H1 (cell line): ENCODE measurements at regions not wholly inside any gene's neighbourhood (a gene's known extent, or its start where the extent isn't known, plus 50 kb on each side); places are given as distances from the start of the nearest gene placed in this dataset.

Experiments
- CEBPB ChIP-seq: IDR thresholded peaks from 2 replicates; pipeline ENCODE4 v1.6.1; 2012; ENCODE audit warnings: low read depth, low read length
- CHD1 ChIP-seq: IDR thresholded peaks from 2 replicates; pipeline ENCODE4 v1.6.1; 2012; ENCODE audit warnings: low read depth, low read length, improper control_type of control experiment
- EGR1 ChIP-seq: IDR thresholded peaks from 2 replicates; pipeline ENCODE4 v1.6.1; 2011; ENCODE audit warnings: low read depth, low read length, borderline replicate concordance
- EZH2 ChIP-seq: fragments of 200-600 bp; sonication (generic); IDR thresholded peaks from 2 replicates; pipeline ENCODE4 v1.7.1; 2012; ENCODE audit warnings: low read depth, mild to moderate bottlenecking, moderate library complexity, low read length, inconsistent platforms; ENCODE audit not compliant: severe bottlenecking
- JUND ChIP-seq: IDR thresholded peaks from 2 replicates; pipeline ENCODE4 v1.6.1; 2011; ENCODE audit warnings: mild to moderate bottlenecking, improper control_type of control experiment, low read length
- NANOG ChIP-seq: IDR thresholded peaks from 2 replicates; pipeline ENCODE4 v1.6.1; 2011; ENCODE audit warnings: low read length, low read depth, mild to moderate bottlenecking, inconsistent platforms; ENCODE audit not compliant: insufficient read depth, poor library complexity, severe bottlenecking
- SIX5 ChIP-seq: IDR thresholded peaks from 2 replicates; pipeline ENCODE4 v1.6.1; 2011; ENCODE audit warnings: mild to moderate bottlenecking, low read depth, low read length
- TAF7 ChIP-seq: optimal IDR thresholded peaks from 2 replicates; pipeline ENCODE3; 2011; ENCODE audit warnings: low read depth, mild to moderate bottlenecking, inconsistent platforms, low read length, moderate library complexity, borderline replicate concordance
- TBP ChIP-seq: IDR thresholded peaks from 2 replicates; pipeline ENCODE4 v1.6.1; 2011; ENCODE audit warnings: low read depth, low read length, improper control_type of control experiment
- TF ChIP-seq, protein P1 (sequence below): fragments of 300-600 bp; sonication (generic); IDR thresholded peaks from 2 replicates; pipeline ENCODE4 v1.7.1; 2012; ENCODE audit warnings: low read length, moderate library complexity, mild to moderate bottlenecking, inconsistent platforms; ENCODE audit not compliant: insufficient replicate concordance
- TF ChIP-seq, protein P2 (sequence below): IDR thresholded peaks from 2 replicates; pipeline ENCODE4 v1.6.1; 2012; ENCODE audit warnings: inconsistent platforms

DNA sequence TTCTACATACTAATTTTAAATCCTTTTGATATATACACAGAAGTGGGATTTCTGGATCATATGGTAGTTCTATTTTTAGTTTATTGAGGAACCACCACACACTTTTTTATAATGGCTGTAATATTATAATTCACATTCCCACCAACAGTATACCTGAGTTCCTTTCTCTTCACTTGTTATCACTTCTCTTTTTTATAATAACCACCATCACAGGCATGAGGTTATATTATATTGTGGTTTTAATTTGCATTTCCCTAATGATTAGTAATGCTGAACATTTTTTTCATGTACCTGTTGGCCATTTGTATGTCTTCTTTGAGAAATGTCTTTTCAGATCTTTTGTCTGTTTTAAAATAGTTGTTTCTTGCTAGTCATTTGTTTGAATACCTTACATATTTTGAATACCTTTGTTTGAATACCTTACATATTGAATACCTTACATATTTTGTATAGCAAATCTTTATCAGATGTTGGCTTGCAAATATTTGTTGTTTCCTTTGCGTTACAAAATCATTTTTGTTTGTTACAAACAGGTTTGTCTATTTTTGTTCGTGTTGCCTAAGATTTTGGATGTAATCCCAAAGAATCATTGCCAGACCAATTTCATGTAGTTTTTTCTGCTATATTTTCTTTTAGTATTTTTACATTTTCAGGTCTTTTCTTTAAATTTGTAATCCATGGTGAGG, 198.5 kb upstream of the KLF8 start (continued):
- TF ChIP-seq, protein P1, sequence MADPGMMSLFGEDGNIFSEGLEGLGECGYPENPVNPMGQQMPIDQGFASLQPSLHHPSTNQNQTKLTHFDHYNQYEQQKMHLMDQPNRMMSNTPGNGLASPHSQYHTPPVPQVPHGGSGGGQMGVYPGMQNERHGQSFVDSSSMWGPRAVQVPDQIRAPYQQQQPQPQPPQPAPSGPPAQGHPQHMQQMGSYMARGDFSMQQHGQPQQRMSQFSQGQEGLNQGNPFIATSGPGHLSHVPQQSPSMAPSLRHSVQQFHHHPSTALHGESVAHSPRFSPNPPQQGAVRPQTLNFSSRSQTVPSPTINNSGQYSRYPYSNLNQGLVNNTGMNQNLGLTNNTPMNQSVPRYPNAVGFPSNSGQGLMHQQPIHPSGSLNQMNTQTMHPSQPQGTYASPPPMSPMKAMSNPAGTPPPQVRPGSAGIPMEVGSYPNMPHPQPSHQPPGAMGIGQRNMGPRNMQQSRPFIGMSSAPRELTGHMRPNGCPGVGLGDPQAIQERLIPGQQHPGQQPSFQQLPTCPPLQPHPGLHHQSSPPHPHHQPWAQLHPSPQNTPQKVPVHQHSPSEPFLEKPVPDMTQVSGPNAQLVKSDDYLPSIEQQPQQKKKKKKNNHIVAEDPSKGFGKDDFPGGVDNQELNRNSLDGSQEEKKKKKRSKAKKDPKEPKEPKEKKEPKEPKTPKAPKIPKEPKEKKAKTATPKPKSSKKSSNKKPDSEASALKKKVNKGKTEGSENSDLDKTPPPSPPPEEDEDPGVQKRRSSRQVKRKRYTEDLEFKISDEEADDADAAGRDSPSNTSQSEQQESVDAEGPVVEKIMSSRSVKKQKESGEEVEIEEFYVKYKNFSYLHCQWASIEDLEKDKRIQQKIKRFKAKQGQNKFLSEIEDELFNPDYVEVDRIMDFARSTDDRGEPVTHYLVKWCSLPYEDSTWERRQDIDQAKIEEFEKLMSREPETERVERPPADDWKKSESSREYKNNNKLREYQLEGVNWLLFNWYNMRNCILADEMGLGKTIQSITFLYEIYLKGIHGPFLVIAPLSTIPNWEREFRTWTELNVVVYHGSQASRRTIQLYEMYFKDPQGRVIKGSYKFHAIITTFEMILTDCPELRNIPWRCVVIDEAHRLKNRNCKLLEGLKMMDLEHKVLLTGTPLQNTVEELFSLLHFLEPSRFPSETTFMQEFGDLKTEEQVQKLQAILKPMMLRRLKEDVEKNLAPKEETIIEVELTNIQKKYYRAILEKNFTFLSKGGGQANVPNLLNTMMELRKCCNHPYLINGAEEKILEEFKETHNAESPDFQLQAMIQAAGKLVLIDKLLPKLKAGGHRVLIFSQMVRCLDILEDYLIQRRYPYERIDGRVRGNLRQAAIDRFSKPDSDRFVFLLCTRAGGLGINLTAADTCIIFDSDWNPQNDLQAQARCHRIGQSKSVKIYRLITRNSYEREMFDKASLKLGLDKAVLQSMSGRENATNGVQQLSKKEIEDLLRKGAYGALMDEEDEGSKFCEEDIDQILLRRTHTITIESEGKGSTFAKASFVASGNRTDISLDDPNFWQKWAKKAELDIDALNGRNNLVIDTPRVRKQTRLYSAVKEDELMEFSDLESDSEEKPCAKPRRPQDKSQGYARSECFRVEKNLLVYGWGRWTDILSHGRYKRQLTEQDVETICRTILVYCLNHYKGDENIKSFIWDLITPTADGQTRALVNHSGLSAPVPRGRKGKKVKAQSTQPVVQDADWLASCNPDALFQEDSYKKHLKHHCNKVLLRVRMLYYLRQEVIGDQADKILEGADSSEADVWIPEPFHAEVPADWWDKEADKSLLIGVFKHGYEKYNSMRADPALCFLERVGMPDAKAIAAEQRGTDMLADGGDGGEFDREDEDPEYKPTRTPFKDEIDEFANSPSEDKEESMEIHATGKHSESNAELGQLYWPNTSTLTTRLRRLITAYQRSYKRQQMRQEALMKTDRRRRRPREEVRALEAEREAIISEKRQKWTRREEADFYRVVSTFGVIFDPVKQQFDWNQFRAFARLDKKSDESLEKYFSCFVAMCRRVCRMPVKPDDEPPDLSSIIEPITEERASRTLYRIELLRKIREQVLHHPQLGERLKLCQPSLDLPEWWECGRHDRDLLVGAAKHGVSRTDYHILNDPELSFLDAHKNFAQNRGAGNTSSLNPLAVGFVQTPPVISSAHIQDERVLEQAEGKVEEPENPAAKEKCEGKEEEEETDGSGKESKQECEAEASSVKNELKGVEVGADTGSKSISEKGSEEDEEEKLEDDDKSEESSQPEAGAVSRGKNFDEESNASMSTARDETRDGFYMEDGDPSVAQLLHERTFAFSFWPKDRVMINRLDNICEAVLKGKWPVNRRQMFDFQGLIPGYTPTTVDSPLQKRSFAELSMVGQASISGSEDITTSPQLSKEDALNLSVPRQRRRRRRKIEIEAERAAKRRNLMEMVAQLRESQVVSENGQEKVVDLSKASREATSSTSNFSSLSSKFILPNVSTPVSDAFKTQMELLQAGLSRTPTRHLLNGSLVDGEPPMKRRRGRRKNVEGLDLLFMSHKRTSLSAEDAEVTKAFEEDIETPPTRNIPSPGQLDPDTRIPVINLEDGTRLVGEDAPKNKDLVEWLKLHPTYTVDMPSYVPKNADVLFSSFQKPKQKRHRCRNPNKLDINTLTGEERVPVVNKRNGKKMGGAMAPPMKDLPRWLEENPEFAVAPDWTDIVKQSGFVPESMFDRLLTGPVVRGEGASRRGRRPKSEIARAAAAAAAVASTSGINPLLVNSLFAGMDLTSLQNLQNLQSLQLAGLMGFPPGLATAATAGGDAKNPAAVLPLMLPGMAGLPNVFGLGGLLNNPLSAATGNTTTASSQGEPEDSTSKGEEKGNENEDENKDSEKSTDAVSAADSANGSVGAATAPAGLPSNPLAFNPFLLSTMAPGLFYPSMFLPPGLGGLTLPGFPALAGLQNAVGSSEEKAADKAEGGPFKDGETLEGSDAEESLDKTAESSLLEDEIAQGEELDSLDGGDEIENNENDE: no peak
- TF ChIP-seq SIX5 (no peak), CEBPB (no peak), EGR1 (no peak), TBP (no peak), JUND (no peak), CHD1 (no peak), TAF7 (no peak), NANOG (no peak), EZH2 (no peak)
- TF ChIP-seq, protein P2, sequence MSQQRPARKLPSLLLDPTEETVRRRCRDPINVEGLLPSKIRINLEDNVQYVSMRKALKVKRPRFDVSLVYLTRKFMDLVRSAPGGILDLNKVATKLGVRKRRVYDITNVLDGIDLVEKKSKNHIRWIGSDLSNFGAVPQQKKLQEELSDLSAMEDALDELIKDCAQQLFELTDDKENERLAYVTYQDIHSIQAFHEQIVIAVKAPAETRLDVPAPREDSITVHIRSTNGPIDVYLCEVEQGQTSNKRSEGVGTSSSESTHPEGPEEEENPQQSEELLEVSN: no peak
